Gastrocnemius medialis (tissue), 4 donors: ENCODE measurements at regions not wholly inside any gene's neighbourhood (a gene's known extent, or its start where the extent isn't known, plus 50 kb on each side); places are given as distances from the start of the nearest gene placed in this dataset.

Experiments used
- CTCF ChIP-seq, 5 experiments: fragments of 450-650 bp in 3 of 5; fragments of 200-600 bp in 2 of 5; sonication (generic) in 2 of 5; IDR thresholded peaks in 4 of 5; conservative IDR thresholded peaks in 1 of 5; 1 replicate in 4 of 5; 2 replicates in 1 of 5; pipeline ENCODE4 v1.5.1; 2016 to 2019; ENCODE audit warnings: antibody characterized with exemption in 5 of 5, mild to moderate bottlenecking in 3 of 5, moderate library complexity in 3 of 5
- POLR2A ChIP-seq, 2 donors: fragments of 450-650 bp; IDR thresholded peaks; one replicate each; pipeline ENCODE4 v1.6.1; 2017; ENCODE audit warnings: antibody characterized with exemption in 2 of 2, mild to moderate bottlenecking in 2 of 2, moderate library complexity in 2 of 2

- TF ChIP-seq CTCF (IDR thresholded peaks at IDR 0.05 in 4 of 5, conservative IDR thresholded peaks at IDR 0.05 in 1 of 5) (no peak), POLR2A (IDR thresholded peaks at IDR 0.05) (no peak)
These were observed 376.1 kb downstream of the IRS1 start for GRCh38 chr2:226423498-226423960.
